M059J (cell line): ENCODE measurements at regions not wholly inside any gene's neighbourhood (a gene's known extent, or its start where the extent isn't known, plus 50 kb on each side); places are given as distances from the start of the nearest gene placed in this dataset.

Experiments used
- DNase-seq: peaks from one replicate; pipeline ENCODE4 v3.0.0-alpha.2; 2012; ENCODE audit warnings: low read depth

DNA sequence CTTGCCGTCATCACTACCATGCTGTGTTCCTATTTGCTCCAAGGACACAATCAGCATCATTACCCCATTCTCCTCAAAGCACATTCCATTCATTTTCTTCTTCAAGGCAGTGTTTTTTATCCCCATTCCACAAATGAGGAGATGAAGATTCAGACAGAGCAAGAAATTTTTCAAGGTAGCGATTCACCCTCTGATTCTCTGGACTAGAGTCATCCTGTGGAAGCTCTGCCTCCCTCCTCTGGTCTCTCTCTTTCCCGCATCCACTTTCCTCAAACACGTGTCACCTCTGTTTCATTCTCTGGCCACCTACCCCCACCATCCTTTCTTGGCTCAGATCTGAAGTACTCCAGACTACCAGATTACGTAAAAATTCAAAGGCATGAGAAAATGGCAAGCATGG lies 297.9 kb downstream of the SOX11 start:
- no peak for DNase-seq

DNA sequence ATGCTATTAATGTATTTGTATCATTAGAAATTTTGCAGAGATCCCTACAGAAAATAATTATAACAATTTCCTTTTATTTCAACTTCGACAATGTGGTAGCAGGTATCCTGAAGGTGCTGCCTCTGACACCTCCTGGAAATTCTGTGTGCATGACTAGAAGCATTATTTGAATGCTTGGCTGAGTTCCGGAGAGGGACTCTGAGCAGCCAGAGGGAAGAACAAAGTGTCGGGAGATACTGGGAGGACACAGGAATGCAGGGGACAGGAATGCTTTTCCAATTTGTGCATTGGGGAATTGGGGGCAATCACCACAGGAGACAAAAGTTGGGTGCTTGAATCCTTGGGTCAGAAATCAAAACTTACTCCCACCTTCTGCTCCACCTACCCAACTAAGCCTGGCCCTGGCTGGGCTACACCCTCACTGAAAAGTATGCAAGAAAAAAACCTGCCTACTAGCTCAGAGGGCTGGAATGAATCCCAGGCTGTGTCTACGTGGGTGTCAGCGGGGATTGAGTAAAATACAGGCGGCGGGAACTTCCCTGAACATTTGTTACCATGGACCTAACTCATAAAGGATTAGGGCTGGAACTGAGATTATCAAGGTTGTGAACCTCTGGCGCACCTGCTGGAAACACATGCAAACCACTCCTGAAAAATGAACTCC lies 299.3 kb downstream of the SOX11 start:
- no peak for DNase-seq

GRCh38 chr2:5995832-5996231 lies 303.6 kb downstream of the SOX11 start:
- no peak for DNase-seq

DNA sequence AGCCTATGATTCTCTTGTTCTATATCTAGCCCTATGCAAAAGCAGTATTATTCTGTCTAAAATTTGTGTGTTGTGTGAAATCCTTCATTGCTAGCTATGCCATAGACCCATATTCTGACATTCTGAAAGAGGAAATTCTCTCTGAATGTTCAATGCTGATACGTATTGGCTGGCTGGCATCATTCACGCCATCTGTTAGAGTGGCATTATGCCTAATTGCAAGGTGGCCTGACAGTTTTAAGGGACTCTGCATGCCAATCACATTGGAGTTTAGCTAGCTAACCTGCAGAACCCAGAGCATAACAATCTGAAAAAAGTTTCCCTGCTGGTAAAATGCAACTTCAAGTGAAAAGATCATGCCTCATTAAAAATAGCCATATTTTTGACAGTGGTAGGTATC lies 316.0 kb downstream of the SOX11 start:
- no peak for DNase-seq

- DNase-seq, result no peak
These were observed 316.5 kb downstream of the SOX11 start for GRCh38 chr2:6008726-6009125.

- no peak for DNase-seq
These were observed 318.0 kb downstream of the SOX11 start for GRCh38 chr2:6010163-6010562.

DNA sequence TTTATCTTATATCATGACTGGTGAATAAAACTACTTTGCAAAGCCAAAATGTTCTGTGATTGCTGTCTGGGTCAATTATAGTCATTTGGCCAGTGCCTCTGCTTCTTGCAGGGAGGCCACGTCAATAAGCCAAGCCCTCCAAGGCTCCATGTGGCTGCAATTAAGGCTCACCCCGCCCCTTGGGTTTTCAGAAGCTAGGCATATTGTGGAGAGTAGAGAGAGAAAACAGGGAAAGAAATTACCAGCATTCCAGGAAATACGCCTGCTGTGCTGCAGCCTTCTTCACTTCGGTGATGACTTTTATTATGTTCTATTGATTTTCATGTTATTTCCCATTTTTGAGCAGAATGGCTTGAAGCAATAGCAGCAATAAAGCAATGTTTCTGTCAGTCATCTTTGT lies 319.7 kb downstream of the SOX11 start:
- DNase-seq, result no peak

DNA sequence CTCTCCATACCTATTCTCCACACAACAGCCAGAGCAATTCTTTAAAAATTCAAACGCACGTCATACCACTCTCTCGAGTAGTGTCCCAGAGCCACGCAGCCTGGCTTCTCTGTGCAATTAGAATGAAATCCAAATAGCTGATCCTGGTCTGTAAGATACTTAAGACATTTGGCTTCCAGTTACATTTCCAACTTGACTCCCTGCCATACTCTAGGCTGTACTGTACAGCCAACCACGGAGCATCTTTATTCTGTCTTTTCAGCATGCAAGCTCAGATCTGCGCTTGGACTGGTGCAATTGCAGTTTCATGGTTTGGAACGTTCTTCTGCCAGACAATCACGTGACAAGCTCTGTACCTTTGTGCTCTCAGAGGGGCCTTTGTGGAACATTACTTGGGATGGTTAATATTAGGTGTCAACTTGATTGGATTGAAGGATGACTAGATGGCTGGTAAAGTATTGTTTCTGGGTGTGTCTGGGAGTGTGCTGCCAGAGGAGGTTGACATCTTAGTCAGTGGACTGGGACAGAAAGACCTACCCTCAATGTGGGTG lies 325.6 kb downstream of the SOX11 start:
- DNase-seq, result no peak

DNA sequence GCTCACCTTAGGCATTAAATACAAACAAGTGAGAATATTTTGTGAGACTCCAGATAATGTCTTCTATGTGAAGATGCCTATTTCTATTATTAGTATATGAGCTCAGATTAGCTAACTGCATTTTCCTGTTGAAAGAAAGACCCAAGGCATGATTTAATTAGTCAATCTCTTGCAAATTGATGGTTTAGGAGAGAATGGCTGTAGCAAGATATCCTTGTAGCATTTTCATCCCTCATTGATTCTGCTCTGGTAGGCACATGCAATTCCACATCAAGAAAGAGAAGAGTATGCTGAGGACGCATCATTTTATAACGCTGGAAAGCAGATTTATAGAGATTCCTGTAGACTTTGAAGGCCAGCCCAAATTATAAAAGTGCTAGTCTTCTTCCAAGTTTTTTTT lies 332.0 kb downstream of the SOX11 start:
- DNase-seq, result no peak

DNA sequence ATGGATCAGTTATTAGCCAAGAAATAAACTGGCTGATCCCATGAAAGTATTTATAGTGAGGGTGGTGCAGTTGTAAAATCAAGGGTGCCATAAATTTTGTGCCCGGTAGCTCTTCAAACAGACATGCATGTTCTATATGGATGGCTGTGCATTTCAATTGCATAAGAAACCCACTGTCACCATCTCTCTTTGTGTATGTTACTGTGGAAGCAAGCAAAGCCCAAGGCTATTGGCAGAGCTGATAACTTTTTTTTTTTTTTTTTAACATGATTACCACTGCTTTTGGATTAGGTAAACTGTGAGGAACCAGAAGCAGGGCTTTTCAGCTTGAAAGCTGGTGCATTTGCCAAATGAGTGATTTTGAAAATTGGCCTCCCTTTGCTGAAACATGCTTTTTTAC lies 332.6 kb downstream of the SOX11 start:
- DNase-seq, result no peak

- no peak for DNase-seq
These were observed 333.2 kb downstream of the SOX11 start for GRCh38 chr2:6025391-6025790.

DNA sequence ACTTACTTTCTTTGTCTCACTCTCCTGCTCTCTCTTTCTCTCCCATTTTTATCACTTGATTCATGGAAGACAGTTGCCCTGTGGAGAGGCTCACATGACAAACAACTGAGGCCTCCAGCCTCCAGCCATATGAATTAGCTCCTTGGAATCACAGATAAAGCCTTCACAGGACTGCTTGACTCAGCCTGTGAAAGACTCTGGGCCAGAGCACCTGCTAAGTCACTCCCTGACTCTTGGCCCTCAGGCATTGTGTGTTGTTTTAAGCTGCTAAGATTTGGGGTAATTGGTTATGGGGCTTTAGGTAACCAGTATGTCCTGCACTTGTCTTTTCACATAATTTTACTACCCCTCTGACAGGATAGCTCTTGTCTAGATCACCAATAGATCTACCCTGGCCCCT lies 334.9 kb downstream of the SOX11 start:
- DNase-seq, result no peak

GRCh38 chr2:6031200-6031867 lies 339.1 kb downstream of the SOX11 start:
- DNase-seq, result no peak

DNA sequence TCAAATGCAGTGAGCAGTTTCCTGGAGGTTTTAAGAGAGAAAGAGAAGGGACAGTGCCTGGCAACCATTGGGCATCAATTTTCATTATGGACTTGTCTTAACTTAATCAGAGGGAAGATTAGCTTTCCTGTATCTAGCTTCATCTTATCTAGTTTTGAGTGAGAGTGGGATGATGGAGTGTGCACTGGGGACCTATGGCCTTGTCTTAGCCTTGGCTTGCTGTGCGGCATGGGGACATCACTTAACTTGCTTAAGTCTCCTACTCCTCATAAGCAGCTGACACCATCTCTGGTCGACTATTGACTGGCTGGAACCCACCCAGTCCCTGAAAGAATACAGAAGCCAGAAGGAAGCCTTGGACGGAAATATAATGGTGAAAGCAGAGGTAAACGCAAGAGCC lies 344.0 kb downstream of the SOX11 start:
- DNase-seq, result no peak

DNA sequence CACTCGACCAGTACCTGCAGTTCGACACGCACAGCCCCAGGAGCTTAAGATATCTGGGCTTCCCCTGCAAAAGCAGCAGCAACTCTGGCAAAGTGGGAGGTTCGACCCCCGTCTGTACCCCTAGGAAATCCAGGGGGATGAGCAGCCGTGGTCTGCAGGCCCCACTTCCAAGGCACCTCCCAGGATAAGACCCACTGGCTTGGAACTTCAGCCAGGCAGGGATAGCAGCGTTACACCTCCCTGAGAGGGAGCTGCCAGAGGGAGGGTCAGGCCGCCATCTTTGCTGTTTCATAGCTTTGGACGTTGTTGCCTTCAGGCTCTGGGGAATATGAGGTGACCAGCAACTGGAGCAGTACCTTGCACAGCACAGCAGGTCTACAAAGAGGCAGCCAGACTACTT lies 351.1 kb downstream of the SOX11 start:
- DNase-seq, result no peak

DNA sequence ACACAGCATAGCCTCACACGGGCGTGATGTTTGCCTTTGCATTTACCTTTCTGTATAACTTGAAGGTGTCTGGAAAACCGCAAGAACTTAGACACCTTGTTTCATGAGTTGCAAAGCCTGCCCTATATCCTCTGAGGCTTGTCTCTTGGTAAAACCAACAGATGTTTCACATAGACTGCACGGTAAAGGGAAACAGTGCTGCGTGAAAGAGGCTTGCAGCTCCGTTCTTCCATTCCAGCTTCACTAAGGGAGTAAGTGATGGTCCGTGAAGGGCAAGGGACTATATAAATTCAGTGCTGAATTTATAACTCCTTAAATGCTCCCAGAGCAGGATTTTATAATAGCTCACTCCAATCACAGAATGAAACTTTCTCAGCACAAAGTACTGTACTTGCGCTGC lies 360.5 kb downstream of the SOX11 start:
- DNase-seq, result no peak

DNA sequence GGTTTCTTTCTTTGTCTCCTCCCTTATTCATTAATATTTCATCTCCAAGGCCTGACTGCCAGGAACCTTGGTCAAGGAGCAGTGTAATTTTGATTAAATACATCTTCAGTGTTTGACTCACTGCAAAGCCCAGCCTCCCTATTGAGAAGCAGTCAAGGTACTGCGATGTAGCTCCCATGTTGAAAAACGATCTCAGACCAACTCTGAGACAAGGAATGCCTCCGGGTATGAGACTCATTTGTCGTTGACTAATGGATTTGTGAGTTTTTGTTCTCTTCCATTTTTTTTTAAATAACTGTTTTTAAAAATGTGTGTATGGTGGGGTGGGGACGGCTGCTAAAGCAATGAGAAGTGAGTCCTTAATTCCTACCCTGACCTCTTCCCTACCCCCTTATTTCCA lies 361.6 kb downstream of the SOX11 start:
- no peak for DNase-seq

GRCh38 chr2:6054161-6054671 lies 362.0 kb downstream of the SOX11 start:
- DNase-seq, result no peak

- DNase-seq, result no peak
These were observed 368.9 kb downstream of the SOX11 start for GRCh38 chr2:6060992-6061663.

GRCh38 chr2:6064757-6065156 lies 372.6 kb downstream of the SOX11 start:
- no peak for DNase-seq

GRCh38 chr2:6065703-6066102 lies 373.5 kb downstream of the SOX11 start:
- no peak for DNase-seq

DNA sequence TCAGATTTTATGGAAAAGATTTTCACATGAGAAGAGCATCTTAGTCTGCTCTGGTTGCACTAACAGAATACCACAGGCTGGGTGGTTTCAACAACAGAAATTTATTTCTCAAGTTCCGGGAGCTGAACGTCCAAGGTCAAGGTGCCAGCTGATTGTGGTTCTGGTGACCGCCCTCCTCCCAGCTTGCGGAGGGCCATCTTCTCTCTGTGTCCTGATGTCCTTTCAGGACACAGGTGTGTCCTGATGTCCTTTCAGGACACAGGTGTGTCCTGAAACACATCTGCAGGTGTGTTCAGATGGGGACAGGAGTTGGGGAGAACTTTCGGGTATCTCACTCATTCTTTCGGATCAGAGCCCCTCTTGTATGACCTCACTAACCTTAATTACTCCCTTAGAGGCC lies 374.9 kb downstream of the SOX11 start:
- no peak for DNase-seq

GRCh38 chr2:6067806-6068205 lies 375.6 kb downstream of the SOX11 start:
- no peak for DNase-seq
